GM23248 (cell line): ENCODE measurements at regions not wholly inside any gene's neighbourhood (a gene's known extent, or its start where the extent isn't known, plus 50 kb on each side); places are given as distances from the start of the nearest gene placed in this dataset.

Source experiments
- EZH2 ChIP-seq: fragments of 200-600 bp; sonication (generic); IDR thresholded peaks from 2 replicates; pipeline ENCODE4 v1.6.1; 2018; ENCODE audit warnings: antibody characterized with exemption, mild to moderate bottlenecking; ENCODE audit not compliant: insufficient read depth, poor library complexity, severe bottlenecking
- EZH2phosphoT487 ChIP-seq: fragments of 200-600 bp; sonication (generic); IDR thresholded peaks from 2 replicates; pipeline ENCODE4 v1.6.1; 2018; ENCODE audit warnings: antibody characterized with exemption, moderate library complexity, mild to moderate bottlenecking, low read depth; ENCODE audit not compliant: insufficient read depth

- no peak for TF ChIP-seq EZH2phosphoT487
- no peak for TF ChIP-seq EZH2
Observed at GRCh38 chr5:117615226-117615625, 1040.6 kb upstream of the SEMA6A start.
